Stimulated activated CD4-positive, alpha-beta T cell treated with anti-CD3 and anti-CD28 coated beads, Interleukin-1b, Interleukin-23, amount 100 ng/mL, for 48 hours (primary cell): ENCODE measurements at regions not wholly inside any gene's neighbourhood (a gene's known extent, or its start where the extent isn't known, plus 50 kb on each side); places are given as distances from the start of the nearest gene placed in this dataset.

Experiments
- DNase-seq: peaks from one replicate; pipeline ENCODE4 v3.0.0-alpha.2; 2020

- no peak for DNase-seq
These were observed 795.9 kb downstream of the MAFB start for GRCh38 chr20:39893003-39893685.

DNA sequence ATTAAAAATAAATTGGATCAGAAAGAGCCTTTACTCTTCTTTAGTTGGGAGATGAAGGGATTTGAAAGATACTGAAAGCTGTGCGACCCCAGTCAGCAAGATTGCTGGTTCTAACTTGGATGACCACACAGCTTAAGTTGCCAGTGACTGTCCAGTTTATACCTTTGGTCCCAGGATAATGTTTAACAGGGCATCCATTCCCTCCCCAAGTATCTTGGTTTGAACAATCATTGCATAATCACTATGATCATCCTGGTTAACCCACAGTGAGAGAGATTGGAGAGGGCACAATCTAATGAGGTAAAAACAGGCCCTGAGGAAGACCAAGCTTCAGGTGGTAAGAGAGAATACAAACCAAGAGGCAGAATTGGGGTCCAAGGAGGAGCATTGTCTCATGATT is 798.3 kb downstream of the MAFB start:
- no peak for DNase-seq

GRCh38 chr20:39888310-39888709 is 800.7 kb downstream of the MAFB start:
- DNase-seq = no peak

DNA sequence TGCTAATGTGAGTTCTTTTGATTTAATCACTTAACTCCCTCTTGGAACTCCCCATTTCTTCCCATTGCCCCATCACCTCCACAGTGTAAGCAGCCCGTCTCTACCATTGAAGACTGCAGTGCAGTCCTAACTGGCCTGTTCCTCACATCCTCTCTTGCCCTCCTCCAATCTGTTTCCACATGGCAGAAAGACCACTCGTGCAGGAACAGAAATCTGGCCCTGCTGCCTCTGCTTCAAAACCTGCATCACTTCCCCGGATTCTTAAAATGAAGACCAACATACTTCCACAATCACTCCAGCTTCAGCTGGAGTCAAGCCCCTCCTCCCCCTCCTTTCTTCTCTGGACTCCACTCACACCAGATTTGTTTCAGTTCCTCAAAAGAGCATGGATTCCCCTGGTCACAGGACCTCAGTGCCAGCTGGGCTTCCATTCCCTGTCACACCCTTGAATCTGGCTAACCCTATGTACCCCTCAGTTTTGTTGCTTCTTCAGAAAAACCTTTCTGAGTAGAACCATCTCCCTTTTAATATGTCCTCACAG is 802.3 kb downstream of the MAFB start:
- no peak for DNase-seq

- DNase-seq = peak; percentile 4
These were observed 802.9 kb downstream of the MAFB start for GRCh38 chr20:39885975-39886649.

GRCh38 chr20:39882806-39883205 is 806.2 kb downstream of the MAFB start:
- DNase-seq = no peak

DNA sequence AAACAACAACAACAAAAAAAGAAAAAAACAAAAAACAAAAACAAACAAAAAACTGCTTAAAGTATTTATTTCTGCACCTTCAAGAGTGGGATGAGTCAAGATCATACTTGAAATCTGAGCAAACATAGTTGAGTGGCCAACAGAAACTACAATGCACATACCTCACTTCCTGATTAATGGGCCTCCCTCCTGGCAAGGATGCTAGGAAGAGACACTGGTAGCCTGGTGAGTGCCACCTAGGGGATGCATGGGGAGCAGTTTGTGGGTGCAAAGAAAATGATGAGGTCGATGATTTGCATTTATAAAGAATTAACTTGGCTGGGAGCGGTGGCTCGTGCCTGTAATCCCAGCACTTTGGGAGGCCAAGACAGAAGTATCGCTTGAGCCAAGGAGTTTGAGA is 808.1 kb downstream of the MAFB start:
- DNase-seq = no peak

DNA sequence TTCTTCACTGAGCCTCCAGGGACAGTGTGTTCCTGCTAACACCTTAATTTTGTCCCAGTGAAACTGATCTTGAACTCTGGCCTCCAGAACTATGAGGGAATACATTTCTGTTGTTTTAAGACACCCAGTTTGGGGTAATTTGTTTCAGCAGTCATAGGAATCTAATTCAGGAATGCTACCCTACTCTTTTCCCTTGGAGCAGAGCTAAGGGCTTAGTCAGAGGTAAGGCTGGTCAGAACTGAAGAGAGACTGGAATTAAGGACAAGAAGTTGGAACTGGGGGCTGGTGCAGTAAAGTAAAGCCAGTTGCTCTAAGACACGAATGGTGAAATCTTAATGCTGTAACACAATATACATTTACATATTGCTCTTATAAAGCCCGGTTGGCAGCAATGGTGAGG is 809.7 kb downstream of the MAFB start:
- DNase-seq = no peak

- DNase-seq = no peak
These were observed 810.2 kb downstream of the MAFB start for GRCh38 chr20:39878809-39879208.

DNA sequence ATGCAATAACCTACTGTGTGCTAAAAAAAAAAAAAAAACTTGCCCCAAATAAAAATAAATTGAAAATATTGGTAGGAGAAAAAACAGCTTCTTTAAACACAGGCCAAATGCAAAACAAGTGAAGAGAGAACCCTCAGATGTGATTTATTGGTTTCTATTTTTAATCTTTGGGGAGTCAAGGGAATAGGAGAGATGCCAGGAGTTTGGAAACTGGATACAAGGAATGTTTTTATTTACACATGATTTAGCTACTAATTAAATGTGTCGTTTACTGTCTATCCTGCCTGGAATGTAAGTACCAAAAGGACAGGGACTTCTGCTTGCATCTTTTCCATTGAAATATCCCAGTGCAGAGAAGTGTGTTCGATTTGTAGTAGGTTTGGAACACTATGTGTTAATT is 810.7 kb downstream of the MAFB start:
- DNase-seq = no peak

GRCh38 chr20:39877788-39878187 is 811.2 kb downstream of the MAFB start:
- DNase-seq = no peak

DNA sequence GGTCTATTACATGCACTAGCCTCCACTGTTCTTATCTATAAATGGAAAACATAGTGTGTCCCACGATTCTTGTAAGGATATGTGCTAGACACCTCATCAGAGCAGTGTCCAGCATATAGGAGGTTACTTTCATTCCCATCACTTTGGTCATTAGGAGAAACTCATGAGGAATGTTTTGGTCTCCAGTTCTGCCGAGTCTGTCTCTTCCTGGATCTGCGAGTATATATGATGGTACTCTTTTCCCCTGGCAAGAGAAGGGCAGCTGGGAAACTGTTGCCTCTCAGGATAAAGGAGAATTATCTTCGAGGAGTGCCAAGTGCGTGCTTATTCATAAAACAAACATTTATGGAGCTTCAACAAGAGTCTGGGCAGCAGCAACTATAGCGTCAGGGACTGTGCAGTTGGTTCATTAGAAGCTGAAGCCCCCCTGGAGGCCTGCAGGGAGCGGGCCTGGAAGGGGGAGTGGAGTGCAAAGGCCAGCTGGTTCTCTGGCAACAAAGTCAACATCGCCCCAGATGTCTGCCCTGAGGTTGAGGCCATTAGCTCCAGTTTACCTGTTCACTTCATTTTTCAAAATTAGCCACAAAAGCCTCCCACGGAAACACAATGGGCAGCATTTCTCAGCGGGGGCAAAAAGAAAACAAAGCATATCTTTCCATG is 811.9 kb downstream of the MAFB start:
- DNase-seq = no peak

GRCh38 chr20:39875492-39876110 is 813.4 kb downstream of the MAFB start:
- no peak for DNase-seq

DNA sequence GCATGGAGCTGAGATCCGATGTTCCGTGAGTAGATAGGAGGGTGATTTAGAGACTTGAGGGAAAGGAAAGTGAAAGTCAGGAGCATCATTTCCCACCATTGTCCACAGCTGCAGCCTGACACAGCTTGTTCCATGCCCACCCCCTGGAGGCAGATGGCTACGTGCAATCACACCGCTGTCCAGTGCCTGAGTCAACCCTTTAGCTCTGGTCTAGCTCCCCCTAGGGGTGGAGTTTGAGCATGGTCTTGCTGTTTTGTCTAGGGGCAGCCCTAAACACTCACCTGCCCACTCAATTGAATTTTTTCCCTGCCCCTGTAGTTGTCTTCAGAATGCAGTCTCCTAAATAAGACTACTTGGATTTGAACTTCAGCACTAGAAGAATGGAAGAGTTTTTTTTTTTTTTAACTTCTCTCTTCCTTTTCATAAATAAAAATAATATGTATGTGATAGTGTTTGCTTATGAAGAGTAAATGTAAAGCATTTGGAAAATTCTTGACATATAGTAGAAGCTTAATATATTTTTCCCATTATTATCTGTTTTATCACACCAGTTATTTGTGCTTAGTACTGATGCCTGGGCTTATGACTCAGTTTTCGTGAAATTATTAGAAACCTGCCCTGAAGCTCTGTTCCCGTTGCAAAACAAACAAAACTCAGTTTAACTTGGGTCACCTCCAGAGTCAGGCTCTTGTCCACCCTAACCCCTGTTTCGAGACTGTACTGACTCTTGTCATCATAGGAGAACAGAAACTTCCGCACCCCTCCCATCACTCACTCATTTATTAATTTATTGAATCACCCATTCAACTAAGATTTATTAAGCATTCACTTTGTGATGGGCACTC is 814.8 kb downstream of the MAFB start:
- DNase-seq = peak; percentile 44

GRCh38 chr20:39873286-39873685 is 815.8 kb downstream of the MAFB start:
- no peak for DNase-seq

DNA sequence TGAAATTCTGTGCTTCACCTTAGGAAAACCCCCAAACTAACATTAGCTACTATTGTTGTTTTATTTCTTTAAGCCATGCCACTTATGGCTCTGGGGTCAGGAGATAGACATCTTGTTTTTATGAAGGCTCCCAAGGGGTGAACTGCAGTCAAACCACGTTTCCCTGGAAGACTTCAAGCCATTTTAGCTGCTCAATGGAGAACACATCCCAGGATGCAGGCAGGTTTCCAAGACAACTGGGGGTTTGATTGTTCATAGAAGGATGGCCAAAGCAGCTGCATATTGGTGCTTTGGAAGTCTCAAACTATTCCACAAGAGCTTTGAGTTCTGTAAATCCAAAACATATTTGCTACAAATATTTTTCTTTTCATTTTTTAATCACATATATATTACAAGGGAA is 818.0 kb downstream of the MAFB start:
- DNase-seq = no peak

DNA sequence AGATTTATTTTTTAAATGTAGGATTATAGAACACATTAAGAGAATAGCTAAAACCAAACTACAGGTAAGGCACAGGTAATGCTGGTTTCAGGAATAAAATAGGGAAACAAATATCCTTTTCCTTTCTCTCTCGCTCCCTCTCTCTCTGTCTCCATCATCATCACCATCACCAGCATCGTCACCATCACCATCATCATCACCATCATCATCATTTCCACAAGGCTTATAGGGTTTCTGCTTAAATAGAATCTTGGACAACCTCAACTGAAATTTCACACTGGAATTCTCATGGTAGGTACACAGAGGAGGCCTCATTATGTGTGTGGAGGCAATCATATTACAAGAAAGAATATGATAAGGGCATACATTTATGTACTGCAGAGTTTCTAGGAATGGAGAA is 823.6 kb downstream of the MAFB start:
- no peak for DNase-seq

GRCh38 chr20:39862470-39862891 is 826.6 kb downstream of the MAFB start:
- DNase-seq = no peak

- no peak for DNase-seq
These were observed 827.7 kb downstream of the MAFB start for GRCh38 chr20:39861381-39861780.

- no peak for DNase-seq
These were observed 831.2 kb downstream of the MAFB start for GRCh38 chr20:39857835-39858234.

- DNase-seq = no peak
These were observed 831.8 kb downstream of the MAFB start for GRCh38 chr20:39857187-39857586.

DNA sequence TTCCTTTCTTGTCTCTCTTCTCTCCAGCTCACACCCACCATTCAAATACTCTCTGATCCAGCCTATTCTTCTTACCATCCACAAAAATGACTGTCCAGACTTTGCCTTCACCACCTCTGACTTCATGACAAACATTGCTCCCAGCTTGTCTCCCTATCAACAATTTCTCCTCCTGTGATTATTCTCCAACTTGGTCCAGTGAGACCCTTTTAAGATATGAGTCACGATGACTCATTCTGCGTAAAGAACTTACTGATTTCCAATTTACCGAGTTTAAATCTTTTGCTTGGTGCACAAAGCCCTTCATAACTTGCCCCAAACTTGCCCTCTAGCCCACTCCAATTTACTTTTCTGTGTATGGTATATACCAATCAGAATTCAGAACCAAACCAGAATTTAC is 833.2 kb downstream of the MAFB start:
- no peak for DNase-seq

DNA sequence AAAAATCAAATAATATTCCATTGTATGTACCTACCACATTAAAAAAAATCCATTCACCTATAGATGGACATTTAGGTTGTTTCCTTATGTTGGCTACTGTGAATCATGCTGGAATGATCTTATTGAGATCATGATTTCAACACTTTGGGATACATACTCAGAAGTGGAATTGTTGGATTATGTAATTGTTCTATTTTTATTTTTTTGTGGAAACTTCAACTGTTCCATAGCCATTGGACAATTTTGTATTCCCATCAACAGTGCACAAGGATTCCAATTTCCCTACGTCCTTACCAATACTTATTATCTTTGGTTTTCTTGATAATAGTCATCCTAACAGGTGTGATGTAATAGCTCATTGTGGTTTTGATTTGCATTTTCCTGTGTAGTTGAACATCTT is 834.0 kb downstream of the MAFB start:
- DNase-seq = no peak
